Adipocyte (in vitro differentiated cells): ENCODE measurements at regions not wholly inside any gene's neighbourhood (a gene's known extent, or its start where the extent isn't known, plus 50 kb on each side); places are given as distances from the start of the nearest gene placed in this dataset.
"Not testable (repeated sequence)": the region's sequence is repeated elsewhere in the genome, so short reads cannot be mapped to it uniquely, and the experiment has no call there.

Experiments used
- DNase-seq: peaks from one replicate; pipeline ENCODE4 v3.0.0-alpha.2; 2015; ENCODE audit warnings: low read depth
- H3K27me3 ChIP-seq: replicated peaks from 2 replicates; pipeline ENCODE4 v1.7.0; 2013; ENCODE audit warnings: mild to moderate bottlenecking, low read length, moderate library complexity; ENCODE audit not compliant: control insufficient read depth, insufficient read depth
- H3K36me3 ChIP-seq: 2 replicates; pipeline ENCODE4 v1.7.0; 2013; ENCODE audit warnings: low read length, mild to moderate bottlenecking, moderate library complexity; ENCODE audit not compliant: control insufficient read depth, insufficient read depth, severe bottlenecking
- H3K4me1 ChIP-seq: 2 replicates; pipeline ENCODE4 v1.7.0; 2013; ENCODE audit warnings: mild to moderate bottlenecking, low read length, moderate library complexity; ENCODE audit not compliant: control insufficient read depth, insufficient read depth
- H3K4me3 ChIP-seq: 2 replicates; pipeline ENCODE4 v1.7.0; 2013; ENCODE audit warnings: mild to moderate bottlenecking, low read length, moderate library complexity
- H3K9ac ChIP-seq: 2 replicates; pipeline ENCODE4 v1.7.0; 2013; ENCODE audit warnings: mild to moderate bottlenecking, low read length, moderate library complexity
- H3K9me3 ChIP-seq: 2 replicates; pipeline ENCODE4 v1.7.0; 2013; ENCODE audit warnings: mild to moderate bottlenecking, low read length, moderate library complexity; ENCODE audit not compliant: control insufficient read depth

- no peak for DNase-seq
- H3K9ac ChIP-seq = no peak overlapping the region
- H3K4me3 ChIP-seq = no peak overlapping the region
- no peaks in the 10 kb centered on the region for H3K4me1 ChIP-seq
- H3K9me3 ChIP-seq = no peaks in the 10 kb centered on the region
- no peaks in the 10 kb centered on the region for H3K27me3 ChIP-seq
- H3K36me3 ChIP-seq = no peaks in the 10 kb centered on the region
These were observed 224.4 kb downstream of the TUSC1 start for GRCh38 chr9:25453875-25454274.

- DNase-seq = no peak
- H3K9ac ChIP-seq = no peak overlapping the region
- H3K36me3 ChIP-seq = no peaks in the 10 kb centered on the region
- H3K27me3 ChIP-seq = no peaks in the 10 kb centered on the region
- H3K4me3 ChIP-seq = no peak overlapping the region
- H3K9me3 ChIP-seq = no peaks in the 10 kb centered on the region
- no peaks in the 10 kb centered on the region for H3K4me1 ChIP-seq
These were observed 228.7 kb downstream of the TUSC1 start for GRCh38 chr9:25449503-25449902.

- H3K36me3 ChIP-seq, H3K9me3 ChIP-seq, DNase-seq, H3K4me3 ChIP-seq, H3K27me3 ChIP-seq, H3K9ac ChIP-seq, H3K4me1 ChIP-seq: not testable (repeated sequence)
These were observed 232.5 kb downstream of the TUSC1 start for GRCh38 chr9:25445721-25446120.

- Histone ChIP-seq H3K4me3 (no peak overlapping the region), H3K27me3 (no peaks in the 10 kb centered on the region), H3K36me3 (no peaks in the 10 kb centered on the region), H3K4me1 (no peaks in the 10 kb centered on the region), H3K9me3 (no peaks in the 10 kb centered on the region), H3K9ac (no peak overlapping the region)
- DNase-seq = no peak
These were observed 235.7 kb downstream of the TUSC1 start for GRCh38 chr9:25442526-25442925.

GRCh38 chr9:25427898-25428297 lies 250.3 kb downstream of the TUSC1 start:
- H3K36me3 ChIP-seq = no peaks in the 10 kb centered on the region
- no peak for DNase-seq
- H3K4me3 ChIP-seq = no peak overlapping the region

GRCh38 chr9:25427290-25427689 lies 251.0 kb downstream of the TUSC1 start:
- no peak overlapping the region for H3K4me3 ChIP-seq
- H3K9ac ChIP-seq = no peak overlapping the region
- H3K27me3 ChIP-seq = no peaks in the 10 kb centered on the region
- H3K36me3 ChIP-seq = no peaks in the 10 kb centered on the region
- DNase-seq = no peak
- H3K4me1 ChIP-seq = no peaks in the 10 kb centered on the region
- peaks cover 11% of the 10 kb centered on the region for H3K9me3 ChIP-seq

More at GRCh38 chr9:25427898-25428297, 250.3 kb downstream of the TUSC1 start:
- Histone ChIP-seq H3K27me3 (no peaks in the 10 kb centered on the region), H3K9me3 (peaks cover 11% of the 10 kb centered on the region), H3K4me1 (no peaks in the 10 kb centered on the region), H3K9ac (no peak overlapping the region)

- Histone ChIP-seq H3K36me3 (no peaks in the 10 kb centered on the region), H3K4me1 (peaks cover 17% of the 10 kb centered on the region), H3K4me3 (no peak overlapping the region), H3K27me3 (no peaks in the 10 kb centered on the region), H3K9me3 (peaks cover 5% of the 10 kb centered on the region), H3K9ac (no peak overlapping the region)
- DNase-seq = no peak
These were observed 256.7 kb downstream of the TUSC1 start for GRCh38 chr9:25421560-25421959.

- peak; percentile 57 for DNase-seq
- H3K36me3 ChIP-seq = no peaks in the 10 kb centered on the region
- H3K4me1 ChIP-seq = peaks cover 30% of the 10 kb centered on the region
- H3K27me3 ChIP-seq = no peaks in the 10 kb centered on the region
- no peaks in the 10 kb centered on the region for H3K9me3 ChIP-seq
- no peak overlapping the region for H3K4me3 ChIP-seq
- peak overlapping the region; percentile 16 for H3K9ac ChIP-seq
These were observed 259.3 kb downstream of the TUSC1 start for GRCh38 chr9:25418974-25419373.

GRCh38 chr9:25415718-25416117 lies 262.5 kb downstream of the TUSC1 start:
- no peaks in the 10 kb centered on the region for H3K36me3 ChIP-seq
- peaks cover 40% of the 10 kb centered on the region for H3K4me1 ChIP-seq
- DNase-seq = no peak
- no peak overlapping the region for H3K9ac ChIP-seq
- H3K9me3 ChIP-seq = no peaks in the 10 kb centered on the region
- H3K4me3 ChIP-seq = no peak overlapping the region
- H3K27me3 ChIP-seq = no peaks in the 10 kb centered on the region

GRCh38 chr9:25412646-25413045 lies 265.6 kb downstream of the TUSC1 start:
- H3K36me3 ChIP-seq = no peaks in the 10 kb centered on the region
- no peak overlapping the region for H3K9ac ChIP-seq
- peaks cover 23% of the 10 kb centered on the region for H3K4me1 ChIP-seq
- no peak for DNase-seq
- no peak overlapping the region for H3K4me3 ChIP-seq
- H3K9me3 ChIP-seq = no peaks in the 10 kb centered on the region
- H3K27me3 ChIP-seq = no peaks in the 10 kb centered on the region

- Histone ChIP-seq H3K4me1 (no peaks in the 10 kb centered on the region), H3K36me3 (no peaks in the 10 kb centered on the region), H3K4me3 (no peak overlapping the region), H3K27me3 (no peaks in the 10 kb centered on the region), H3K9me3 (no peaks in the 10 kb centered on the region), H3K9ac (no peak overlapping the region)
- DNase-seq = no peak
These were observed 280.5 kb downstream of the TUSC1 start for GRCh38 chr9:25397746-25398145.

GRCh38 chr9:25396828-25397227 lies 281.4 kb downstream of the TUSC1 start:
- no peaks in the 10 kb centered on the region for H3K27me3 ChIP-seq
- no peak overlapping the region for H3K4me3 ChIP-seq
- H3K4me1 ChIP-seq = no peaks in the 10 kb centered on the region
- DNase-seq = no peak
- no peak overlapping the region for H3K9ac ChIP-seq
- H3K36me3 ChIP-seq = no peaks in the 10 kb centered on the region
- H3K9me3 ChIP-seq = no peaks in the 10 kb centered on the region
